Omental fat pad (tissue), 3 donors: ENCODE measurements at regions not wholly inside any gene's neighbourhood (a gene's known extent, or its start where the extent isn't known, plus 50 kb on each side); places are given as distances from the start of the nearest gene placed in this dataset.
A peak's percentile ranks its signal among the peaks of the same experiment; 100 is the strongest.

Source experiments
- ATAC-seq: fragments of 150-250 bp; one replicate; pipeline ENCODE4 v1.9.1; 2016; ENCODE audit warnings: mild to moderate bottlenecking, moderate library complexity; ENCODE audit not compliant: low FRiP score
- DNase-seq: peaks from one replicate; pipeline ENCODE4 v3.0.0-alpha.2; 2019; ENCODE audit warnings: low spot score
- TF ChIP-seq, protein P1 (sequence below), 3 donors: fragments of 450-650 bp; IDR thresholded peaks; one replicate each; pipeline ENCODE4 v1.5.1; 2016 to 2017; ENCODE audit warnings: antibody characterized with exemption in 3 of 3, mild to moderate bottlenecking in 3 of 3, moderate library complexity in 2 of 3

GRCh38 chr15:62569460-62570404, 404.6 kb upstream of the C2CD4B start:
- ATAC-seq (peak; percentile 46), DNase-seq (peak; percentile 36)
- TF ChIP-seq, protein P1, sequence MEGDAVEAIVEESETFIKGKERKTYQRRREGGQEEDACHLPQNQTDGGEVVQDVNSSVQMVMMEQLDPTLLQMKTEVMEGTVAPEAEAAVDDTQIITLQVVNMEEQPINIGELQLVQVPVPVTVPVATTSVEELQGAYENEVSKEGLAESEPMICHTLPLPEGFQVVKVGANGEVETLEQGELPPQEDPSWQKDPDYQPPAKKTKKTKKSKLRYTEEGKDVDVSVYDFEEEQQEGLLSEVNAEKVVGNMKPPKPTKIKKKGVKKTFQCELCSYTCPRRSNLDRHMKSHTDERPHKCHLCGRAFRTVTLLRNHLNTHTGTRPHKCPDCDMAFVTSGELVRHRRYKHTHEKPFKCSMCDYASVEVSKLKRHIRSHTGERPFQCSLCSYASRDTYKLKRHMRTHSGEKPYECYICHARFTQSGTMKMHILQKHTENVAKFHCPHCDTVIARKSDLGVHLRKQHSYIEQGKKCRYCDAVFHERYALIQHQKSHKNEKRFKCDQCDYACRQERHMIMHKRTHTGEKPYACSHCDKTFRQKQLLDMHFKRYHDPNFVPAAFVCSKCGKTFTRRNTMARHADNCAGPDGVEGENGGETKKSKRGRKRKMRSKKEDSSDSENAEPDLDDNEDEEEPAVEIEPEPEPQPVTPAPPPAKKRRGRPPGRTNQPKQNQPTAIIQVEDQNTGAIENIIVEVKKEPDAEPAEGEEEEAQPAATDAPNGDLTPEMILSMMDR (IDR thresholded peaks at IDR 0.05): no peak

- DNase-seq (no peak), ATAC-seq (no peak)
- TF ChIP-seq, protein P1 (IDR thresholded peaks at IDR 0.05): no peak
These were observed 405.3 kb upstream of the C2CD4B start for GRCh38 chr15:62570405-62570783.

- DNase-seq (no peak), ATAC-seq (no peak)
These were observed 406.0 kb upstream of the C2CD4B start for GRCh38 chr15:62571072-62571471.

GRCh38 chr15:62572797-62573196, 407.7 kb upstream of the C2CD4B start:
- ATAC-seq (no peak), DNase-seq (no peak)
- TF ChIP-seq, protein P1 (IDR thresholded peaks at IDR 0.05): no peak

More at GRCh38 chr15:62571072-62571471, 406.0 kb upstream of the C2CD4B start:
- TF ChIP-seq, protein P1 (IDR thresholded peaks at IDR 0.05): no peak

DNA sequence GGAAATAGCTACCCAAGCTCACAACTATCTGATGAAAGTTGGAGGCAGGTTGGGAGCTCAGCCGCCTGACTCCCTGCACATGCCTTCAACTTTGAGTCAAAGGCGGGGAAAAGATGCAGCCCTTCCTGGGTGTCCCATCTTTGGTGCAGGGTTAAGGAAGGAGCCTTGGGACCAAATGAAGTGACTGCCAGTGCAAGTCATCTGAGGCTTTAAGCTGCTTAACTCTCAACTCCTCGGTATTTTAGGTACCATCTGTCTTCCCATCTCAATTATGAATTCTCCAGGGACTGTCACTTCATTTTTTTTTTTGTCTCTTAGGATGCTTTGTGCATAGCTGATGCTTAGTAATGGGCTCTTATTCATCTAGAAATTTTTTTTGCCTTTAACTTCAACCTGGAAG, 408.8 kb upstream of the C2CD4B start:
- TF ChIP-seq, protein P1 (IDR thresholded peaks at IDR 0.05): no peak
- DNase-seq (no peak), ATAC-seq (no peak)

DNA sequence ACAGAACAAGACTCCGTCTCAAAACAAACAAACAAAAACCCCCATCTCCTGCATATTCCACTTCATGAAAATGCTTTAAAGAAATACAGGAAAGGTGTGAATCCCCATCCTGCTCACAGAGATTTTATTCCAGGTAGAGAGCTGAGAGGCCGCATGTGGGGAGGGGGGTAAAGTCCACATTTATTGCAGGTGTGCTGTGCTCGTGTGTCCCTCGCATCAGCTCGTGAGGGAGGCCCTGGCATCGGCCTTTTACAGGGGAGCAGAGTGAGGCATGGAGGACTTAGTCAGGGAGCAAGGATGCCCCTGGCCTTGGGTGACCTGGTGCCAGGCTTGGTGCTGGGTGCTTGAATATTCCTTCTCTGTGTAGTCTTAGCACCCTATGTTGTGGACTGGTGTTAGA, 413.5 kb upstream of the C2CD4B start:
- DNase-seq (no peak), ATAC-seq (no peak)
- TF ChIP-seq, protein P1 (IDR thresholded peaks at IDR 0.05): no peak

DNA sequence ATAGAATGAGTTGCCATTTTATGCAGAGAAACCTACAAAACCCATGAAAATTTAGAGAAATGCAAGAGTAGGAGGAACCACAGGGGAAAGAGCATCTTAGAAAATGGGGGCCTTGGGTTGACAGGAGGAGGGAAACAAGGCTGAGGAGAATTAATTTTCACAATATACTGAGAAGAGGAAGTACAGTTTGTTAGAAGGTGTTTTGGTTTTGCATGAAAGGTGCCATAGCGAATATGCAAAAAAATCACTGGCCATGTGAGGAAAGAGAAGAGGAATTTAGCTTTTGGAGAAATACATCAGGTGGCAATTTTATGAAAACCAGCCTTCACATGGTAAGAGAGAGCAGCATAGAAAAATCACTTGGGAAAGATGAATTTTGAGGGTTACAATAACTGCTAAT, 413.9 kb upstream of the C2CD4B start:
- TF ChIP-seq, protein P1 (IDR thresholded peaks at IDR 0.05): no peak

More for the DNA sequence above, 413.9 kb upstream of the C2CD4B start:
- ATAC-seq: no peak
- no peak for DNase-seq
